ENCODE measurements at regions not wholly inside any gene's neighbourhood (a gene's known extent, or its start where the extent isn't known, plus 50 kb on each side); places are given as distances from the start of the nearest gene placed in this dataset.

DNA sequence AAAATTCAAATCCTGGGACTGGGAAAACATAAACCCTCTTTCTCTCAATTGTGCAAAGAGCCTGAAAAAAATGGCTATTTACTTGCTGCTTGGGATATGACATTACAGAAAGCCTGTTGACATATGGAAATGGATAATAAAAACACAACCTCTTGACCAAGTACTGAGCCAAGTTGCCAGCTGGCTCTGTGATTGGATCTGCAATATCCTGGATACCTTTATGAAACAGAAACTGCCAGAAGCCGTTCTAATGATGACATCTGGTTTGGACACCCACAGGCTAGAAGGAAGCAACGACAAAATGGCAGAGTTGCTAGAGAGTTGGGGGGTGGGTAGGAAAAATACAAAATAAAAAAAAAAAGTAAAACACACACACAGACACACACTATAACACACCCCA is 481.4 kb downstream of the FAT4 start:
- TF ChIP-seq EZH2 (IDR thresholded peaks at IDR 0.05; ENCODE audit: insufficient read depth, poor library complexity, severe bottlenecking), result no peak
- TF ChIP-seq EZH2phosphoT487 (IDR thresholded peaks at IDR 0.05; ENCODE audit: insufficient read depth, low read depth), result no peak

Data from GM23248 (cell line).